DMS53 (cell line): ENCODE measurements at regions not wholly inside any gene's neighbourhood (a gene's known extent, or its start where the extent isn't known, plus 50 kb on each side); places are given as distances from the start of the nearest gene placed in this dataset.

ENCODE experiments used
- DNase-seq: peaks from one replicate; lab custom pipeline; 2025; lab: John Stamatoyannopoulos, UW

GRCh38 chr1:230487773-230488428 lies 61.8 kb upstream of the PGBD5 start:
- DNase-seq: no peak

- peak; percentile 33 for DNase-seq
These were observed 50.5 kb upstream of the PGBD5 start for GRCh38 chr1:230476622-230477003.

- DNase-seq: peak; percentile 67
These were observed 49.9 kb upstream of the PGBD5 start for GRCh38 chr1:230475856-230476621.
